ENCODE measurements at regions not wholly inside any gene's neighbourhood (a gene's known extent, or its start where the extent isn't known, plus 50 kb on each side); places are given as distances from the start of the nearest gene placed in this dataset.

- TF ChIP-seq SIX5 (IDR thresholded peaks at IDR 0.05; ENCODE audit: low read depth, low read length) (no peak), RFX5 (IDR thresholded peaks at IDR 0.05; ENCODE audit: borderline replicate concordance, low read depth, low read length) (no peak)
Observed at GRCh38 chr4:35164063-35164462, 1080.3 kb downstream of the ARAP2 start (continued).
